OCI-LY1 (cell line): ENCODE measurements at regions not wholly inside any gene's neighbourhood (a gene's known extent, or its start where the extent isn't known, plus 50 kb on each side); places are given as distances from the start of the nearest gene placed in this dataset.

Experiments used
- EZH2 ChIP-seq: fragments of 200-600 bp; sonication (generic), shearing (Covaris generic); IDR thresholded peaks from 2 replicates; pipeline ENCODE4 v1.8.0; 2017; ENCODE audit warnings: borderline replicate concordance, mixed run types, mild to moderate bottlenecking, antibody characterized with exemption, low read length, moderate library complexity, mixed read lengths
- TF ChIP-seq, protein P1 (sequence below): fragments of 200-600 bp; sonication (generic), shearing (Covaris generic); IDR thresholded peaks from 2 replicates; pipeline ENCODE4 v1.5.1; 2017; ENCODE audit warnings: mild to moderate bottlenecking, antibody characterized with exemption, low read length, moderate library complexity, mixed read lengths

DNA sequence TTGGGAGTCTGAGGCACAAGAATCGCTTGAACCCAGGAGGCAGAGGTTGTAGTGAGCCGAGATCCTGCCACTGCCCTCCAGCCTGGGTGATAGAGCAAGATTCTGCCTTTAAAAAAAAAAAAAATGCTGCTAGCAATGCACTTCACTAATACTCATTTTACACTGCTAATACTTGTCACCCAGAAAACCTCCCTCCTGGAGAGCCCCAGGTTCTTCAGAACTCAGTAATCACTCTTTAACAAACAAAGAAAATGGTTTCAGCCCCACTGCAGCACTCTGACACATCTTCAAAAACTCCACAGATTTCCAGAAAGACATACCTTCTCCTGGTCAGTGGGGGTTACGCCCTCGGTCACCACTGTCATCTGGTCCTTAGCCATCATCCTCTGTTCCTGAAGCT lies 366.7 kb downstream of the SHQ1 start:
- TF ChIP-seq, protein P1, sequence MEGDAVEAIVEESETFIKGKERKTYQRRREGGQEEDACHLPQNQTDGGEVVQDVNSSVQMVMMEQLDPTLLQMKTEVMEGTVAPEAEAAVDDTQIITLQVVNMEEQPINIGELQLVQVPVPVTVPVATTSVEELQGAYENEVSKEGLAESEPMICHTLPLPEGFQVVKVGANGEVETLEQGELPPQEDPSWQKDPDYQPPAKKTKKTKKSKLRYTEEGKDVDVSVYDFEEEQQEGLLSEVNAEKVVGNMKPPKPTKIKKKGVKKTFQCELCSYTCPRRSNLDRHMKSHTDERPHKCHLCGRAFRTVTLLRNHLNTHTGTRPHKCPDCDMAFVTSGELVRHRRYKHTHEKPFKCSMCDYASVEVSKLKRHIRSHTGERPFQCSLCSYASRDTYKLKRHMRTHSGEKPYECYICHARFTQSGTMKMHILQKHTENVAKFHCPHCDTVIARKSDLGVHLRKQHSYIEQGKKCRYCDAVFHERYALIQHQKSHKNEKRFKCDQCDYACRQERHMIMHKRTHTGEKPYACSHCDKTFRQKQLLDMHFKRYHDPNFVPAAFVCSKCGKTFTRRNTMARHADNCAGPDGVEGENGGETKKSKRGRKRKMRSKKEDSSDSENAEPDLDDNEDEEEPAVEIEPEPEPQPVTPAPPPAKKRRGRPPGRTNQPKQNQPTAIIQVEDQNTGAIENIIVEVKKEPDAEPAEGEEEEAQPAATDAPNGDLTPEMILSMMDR: no peak
- no peak for TF ChIP-seq EZH2
